ENCODE measurements at regions not wholly inside any gene's neighbourhood (a gene's known extent, or its start where the extent isn't known, plus 50 kb on each side); places are given as distances from the start of the nearest gene placed in this dataset.
A peak's percentile ranks its signal among the peaks of the same experiment; 100 is the strongest.

DNA sequence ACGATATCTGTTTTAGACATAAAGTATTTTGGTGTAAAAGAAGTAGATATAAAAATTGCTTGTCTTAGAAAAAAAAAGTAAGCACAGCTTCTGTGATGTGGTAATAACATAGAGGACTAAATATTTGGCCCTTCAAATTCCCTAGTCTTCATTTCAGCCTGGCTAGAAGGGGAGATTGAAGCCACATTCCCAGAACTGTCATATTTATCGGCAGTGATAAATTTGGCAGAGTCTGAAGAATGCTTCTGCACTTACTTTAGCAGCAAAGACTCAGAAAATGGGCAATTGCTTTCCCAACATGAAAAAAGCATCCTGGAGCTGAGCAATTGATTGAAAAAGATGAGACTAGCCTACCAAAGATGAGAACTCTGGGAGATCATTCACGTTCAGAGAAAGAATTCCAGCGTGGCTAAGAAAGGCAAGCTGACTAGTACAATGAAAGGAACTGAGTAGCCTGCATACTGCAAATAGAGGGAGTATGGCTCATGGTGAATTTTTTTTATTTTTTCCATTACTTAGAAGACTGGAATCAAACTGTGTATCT is 278.7 kb upstream of the KLHL29 start:
- Histone ChIP-seq H3K27ac (no peak overlapping the region), H3K4me1 (no peaks in the 10 kb centered on the region), H3K27me3 (no peaks in the 10 kb centered on the region), H3K9me3 (no peaks in the 10 kb centered on the region), H3K36me3 (no peaks in the 10 kb centered on the region), H3K4me3 (no peak overlapping the region)
- TF ChIP-seq, protein P1, sequence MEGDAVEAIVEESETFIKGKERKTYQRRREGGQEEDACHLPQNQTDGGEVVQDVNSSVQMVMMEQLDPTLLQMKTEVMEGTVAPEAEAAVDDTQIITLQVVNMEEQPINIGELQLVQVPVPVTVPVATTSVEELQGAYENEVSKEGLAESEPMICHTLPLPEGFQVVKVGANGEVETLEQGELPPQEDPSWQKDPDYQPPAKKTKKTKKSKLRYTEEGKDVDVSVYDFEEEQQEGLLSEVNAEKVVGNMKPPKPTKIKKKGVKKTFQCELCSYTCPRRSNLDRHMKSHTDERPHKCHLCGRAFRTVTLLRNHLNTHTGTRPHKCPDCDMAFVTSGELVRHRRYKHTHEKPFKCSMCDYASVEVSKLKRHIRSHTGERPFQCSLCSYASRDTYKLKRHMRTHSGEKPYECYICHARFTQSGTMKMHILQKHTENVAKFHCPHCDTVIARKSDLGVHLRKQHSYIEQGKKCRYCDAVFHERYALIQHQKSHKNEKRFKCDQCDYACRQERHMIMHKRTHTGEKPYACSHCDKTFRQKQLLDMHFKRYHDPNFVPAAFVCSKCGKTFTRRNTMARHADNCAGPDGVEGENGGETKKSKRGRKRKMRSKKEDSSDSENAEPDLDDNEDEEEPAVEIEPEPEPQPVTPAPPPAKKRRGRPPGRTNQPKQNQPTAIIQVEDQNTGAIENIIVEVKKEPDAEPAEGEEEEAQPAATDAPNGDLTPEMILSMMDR (IDR thresholded peaks at IDR 0.05), result no peak
- no peak for TF ChIP-seq POLR2AphosphoS5 (IDR thresholded peaks at IDR 0.05; ENCODE audit: insufficient read depth in 1 of 2, low read depth in 1 of 2)
- no peak for TF ChIP-seq POLR2A (IDR thresholded peaks at IDR 0.05)
- no peak for DNase-seq (ENCODE audit: extremely low spot score in 2 of 2)
- intact Hi-C loops (cut with DNase I), result no loop called here

DNA sequence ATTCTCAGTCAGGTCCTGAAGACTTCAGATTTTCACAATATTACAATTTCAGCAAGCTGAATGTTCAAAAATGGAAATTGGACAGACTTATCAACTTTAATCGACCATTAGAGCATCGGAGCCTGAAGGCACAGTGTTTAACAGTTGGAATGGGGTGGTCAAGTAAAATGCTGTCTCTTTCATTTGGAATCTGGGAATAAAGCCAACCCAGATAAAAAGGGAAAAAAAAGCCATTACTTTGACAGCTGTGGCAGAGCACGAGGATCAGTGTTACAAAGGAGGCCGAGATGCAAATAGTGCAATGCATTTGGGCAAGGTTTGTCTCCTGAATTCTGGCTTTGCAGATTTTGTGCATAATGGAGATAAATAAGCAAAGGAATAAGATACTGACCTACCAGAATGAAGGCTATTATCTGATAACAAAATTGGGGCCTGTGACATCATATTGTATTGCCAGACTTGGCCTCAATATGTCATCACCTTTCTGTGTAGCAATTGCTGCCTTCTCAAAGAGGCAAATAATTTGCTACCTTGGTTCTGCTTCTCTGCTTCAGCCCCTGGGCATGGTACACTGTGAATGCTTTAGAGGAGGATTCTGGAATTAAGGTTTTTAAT is 277.5 kb upstream of the KLHL29 start:
- intact Hi-C loops (cut with DNase I), result no loop called here
- DNase-seq (ENCODE audit: extremely low spot score in 2 of 2), result peak in 1 of 2 donors; percentile 18

DNA sequence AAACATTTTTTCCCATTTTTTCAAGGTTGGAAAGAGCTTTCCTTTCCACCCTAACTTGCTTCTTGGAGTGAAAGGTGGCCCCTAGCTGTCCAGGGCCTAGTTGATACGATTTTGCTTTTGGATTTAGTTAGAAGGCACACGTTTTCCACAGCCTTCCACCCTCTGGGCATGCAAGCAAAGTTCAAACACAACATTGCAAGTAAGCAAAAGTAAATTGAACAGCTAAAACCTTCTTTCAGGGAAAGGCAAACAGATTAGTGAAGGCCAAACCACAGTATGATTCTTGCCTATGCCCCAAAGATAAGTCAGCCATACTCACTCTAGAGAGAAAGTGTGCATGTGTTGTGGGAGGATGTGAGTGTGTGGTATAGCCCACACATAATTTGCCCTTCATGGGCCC is 273.7 kb upstream of the KLHL29 start:
- Histone ChIP-seq H3K9me3 (no peaks in the 10 kb centered on the region), H3K27me3 (no peaks in the 10 kb centered on the region), H3K4me3 (no peak overlapping the region), H3K4me1 (no peaks in the 10 kb centered on the region), H3K27ac (no peak overlapping the region), H3K36me3 (no peaks in the 10 kb centered on the region)
- no peak for TF ChIP-seq POLR2A (IDR thresholded peaks at IDR 0.05)
- TF ChIP-seq, protein P1 (IDR thresholded peaks at IDR 0.05), result no peak
- TF ChIP-seq POLR2AphosphoS5 (IDR thresholded peaks at IDR 0.05; ENCODE audit: insufficient read depth in 1 of 2, low read depth in 1 of 2), result no peak
- DNase-seq (ENCODE audit: extremely low spot score in 2 of 2), result no peak
- intact Hi-C loops (cut with DNase I), result no loop called here

More for the DNA sequence above, 277.5 kb upstream of the KLHL29 start:
- Histone ChIP-seq H3K4me3 (no peak overlapping the region), H3K9me3 (no peaks in the 10 kb centered on the region), H3K27me3 (no peaks in the 10 kb centered on the region), H3K4me1 (no peaks in the 10 kb centered on the region), H3K36me3 (no peaks in the 10 kb centered on the region), H3K27ac (no peak overlapping the region)
- TF ChIP-seq POLR2A (IDR thresholded peaks at IDR 0.05) (no peak), POLR2AphosphoS5 (IDR thresholded peaks at IDR 0.05; ENCODE audit: insufficient read depth in 1 of 2, low read depth in 1 of 2) (no peak)
- TF ChIP-seq, protein P1 (IDR thresholded peaks at IDR 0.05), result no peak

DNA sequence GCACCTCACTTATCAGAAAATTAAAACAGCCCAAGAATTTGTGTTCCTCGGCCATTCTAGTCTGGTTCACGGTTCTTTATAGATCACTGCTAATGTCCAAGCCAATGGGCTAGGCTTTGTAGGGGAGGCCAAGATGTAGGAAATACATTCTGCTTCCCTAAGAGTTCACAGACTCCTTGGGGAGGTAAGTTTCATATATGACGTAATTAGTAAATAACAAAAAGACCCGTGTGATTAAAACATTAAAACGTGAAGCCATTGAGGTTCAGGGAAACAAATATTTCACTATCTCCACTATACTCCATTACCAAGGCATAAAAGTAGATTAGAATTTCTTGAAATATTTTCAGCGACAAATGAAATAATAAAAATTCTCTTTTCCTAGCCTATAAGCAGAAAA is 272.5 kb upstream of the KLHL29 start:
- H3K36me3 ChIP-seq, result no peaks in the 10 kb centered on the region
- no peaks in the 10 kb centered on the region for H3K9me3 ChIP-seq
- no peak overlapping the region for H3K4me3 ChIP-seq
- TF ChIP-seq, protein P1 (IDR thresholded peaks at IDR 0.05), result no peak
- TF ChIP-seq POLR2A (IDR thresholded peaks at IDR 0.05), result no peak
- no peak for TF ChIP-seq POLR2AphosphoS5 (IDR thresholded peaks at IDR 0.05; ENCODE audit: insufficient read depth in 1 of 2, low read depth in 1 of 2)
- no peaks in the 10 kb centered on the region for H3K4me1 ChIP-seq
- intact Hi-C loops (cut with DNase I), result no loop called here
- no peak overlapping the region for H3K27ac ChIP-seq
- H3K27me3 ChIP-seq, result no peaks in the 10 kb centered on the region
- DNase-seq (ENCODE audit: extremely low spot score in 2 of 2), result no peak

DNA sequence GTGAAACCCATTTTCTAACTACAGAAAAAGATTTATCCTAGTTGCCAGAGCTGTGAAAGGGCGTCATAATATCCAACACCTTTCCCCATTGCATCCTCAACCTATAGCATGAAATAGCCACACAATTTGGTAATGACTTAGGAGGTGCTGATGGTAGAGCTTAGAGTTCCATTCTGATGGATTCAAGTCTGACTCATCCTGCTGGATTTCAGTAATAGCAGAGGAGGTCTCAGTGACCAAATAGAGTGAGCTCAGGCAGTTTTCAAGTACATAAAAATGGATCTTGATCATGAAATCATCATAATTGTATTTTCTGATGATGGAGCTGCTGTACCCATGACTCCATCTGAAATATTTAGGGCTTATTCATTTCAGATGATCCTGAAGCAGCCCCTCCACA is 270.7 kb upstream of the KLHL29 start:
- H3K27me3 ChIP-seq, result no peaks in the 10 kb centered on the region
- no peaks in the 10 kb centered on the region for H3K4me1 ChIP-seq
- TF ChIP-seq POLR2A (IDR thresholded peaks at IDR 0.05), result no peak
- TF ChIP-seq, protein P1 (IDR thresholded peaks at IDR 0.05), result no peak
- no peak for TF ChIP-seq POLR2AphosphoS5 (IDR thresholded peaks at IDR 0.05; ENCODE audit: insufficient read depth in 1 of 2, low read depth in 1 of 2)
- H3K27ac ChIP-seq, result no peak overlapping the region
- no peak overlapping the region for H3K4me3 ChIP-seq
- no peak for DNase-seq (ENCODE audit: extremely low spot score in 2 of 2)
- H3K9me3 ChIP-seq, result no peaks in the 10 kb centered on the region
- H3K36me3 ChIP-seq, result no peaks in the 10 kb centered on the region
- intact Hi-C loops (cut with DNase I), result no loop called here

Data from vagina (tissue), 2 donors.